HAP-1 (cell line): ENCODE measurements at regions not wholly inside any gene's neighbourhood (a gene's known extent, or its start where the extent isn't known, plus 50 kb on each side); places are given as distances from the start of the nearest gene placed in this dataset.
A peak's percentile ranks its signal among the peaks of the same experiment; 100 is the strongest.

Source experiments
- DNase-seq, 2 experiments: peaks; one replicate each; pipeline ENCODE4 v3.0.0-alpha.2; 2016 to 2020; ENCODE audit warnings: low spot score in 2 of 2
- H3K27me3 ChIP-seq: fragments of 250-450 bp; sonication (Bioruptor Pico); 2 replicates; pipeline ENCODE4 v1.5.1; 2020; ENCODE audit warnings: low read depth, mild to moderate bottlenecking, moderate library complexity
- H3K36me3 ChIP-seq: fragments of 250-450 bp; sonication (Bioruptor Pico); replicated peaks from 2 replicates; pipeline ENCODE4 v1.5.1; 2020; ENCODE audit warnings: mild to moderate bottlenecking
- H3K4me1 ChIP-seq: fragments of 250-450 bp; sonication (Bioruptor Pico); 2 replicates; pipeline ENCODE4 v1.5.1; 2020; ENCODE audit warnings: mild to moderate bottlenecking
- H3K4me3 ChIP-seq: fragments of 250-450 bp; sonication (Bioruptor Pico); 2 replicates; pipeline ENCODE4 v1.5.1; 2020; ENCODE audit warnings: mild to moderate bottlenecking, moderate library complexity
- H3K9me3 ChIP-seq: fragments of 250-450 bp; sonication (Bioruptor Pico); 2 replicates; pipeline ENCODE4 v1.5.1; 2020; ENCODE audit warnings: mild to moderate bottlenecking, moderate library complexity
- in situ Hi-C: fragments of 300-500 bp; cut with MboI; formaldehyde crosslinking; loops from 3 replicates; pipeline ENCODE4 v1.14.3; 2020; ENCODE audit warnings: low sequenced_read_pairs, inconsistent platforms, mixed read lengths

DNA sequence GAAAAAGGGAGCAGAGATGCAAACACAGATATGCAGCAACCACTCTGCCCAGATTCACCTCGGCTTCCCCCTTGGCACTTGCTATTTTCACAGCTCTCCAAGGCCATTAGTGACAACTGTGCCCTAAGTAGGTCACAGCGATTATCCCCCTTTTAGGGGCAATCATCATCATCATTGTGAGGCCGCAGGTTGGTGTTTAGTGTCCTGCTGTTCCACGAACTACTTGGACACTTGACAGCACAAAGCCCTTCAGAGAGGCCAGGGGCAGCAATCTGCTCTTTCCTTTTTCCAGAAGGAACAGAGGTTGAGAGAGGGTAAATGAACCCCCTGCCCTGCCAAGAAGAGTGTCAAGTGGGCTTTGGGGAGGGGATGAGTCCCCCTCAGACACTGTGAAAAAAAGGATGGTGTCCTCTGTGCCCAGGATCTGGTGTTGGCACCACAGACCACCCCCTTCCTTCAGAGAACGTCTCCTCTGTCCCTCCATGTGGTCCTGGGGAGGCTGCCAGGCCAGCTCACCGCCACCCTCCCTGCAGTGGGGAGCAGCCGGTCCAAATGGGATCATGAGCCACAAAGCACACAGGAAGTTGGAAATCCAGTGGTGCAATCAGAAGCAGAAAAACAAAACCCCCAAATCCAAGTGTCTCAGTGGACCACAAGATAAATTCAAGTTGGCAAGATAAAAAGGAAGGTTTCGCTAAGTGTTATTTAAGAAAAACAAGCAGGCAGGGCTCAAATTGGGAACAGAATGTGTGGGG is 78.4 kb upstream of the MED9 start:
- H3K9me3 ChIP-seq: no peaks in the 10 kb centered on the region
- H3K36me3 ChIP-seq: no peaks in the 10 kb centered on the region
- H3K4me3 ChIP-seq: no peak overlapping the region
- no peaks in the 10 kb centered on the region for H3K4me1 ChIP-seq
- H3K27me3 ChIP-seq: no peaks in the 10 kb centered on the region
- in situ Hi-C loops: loop anchor here (10.0 kb wide), 1 partner anchor 56 kb away; no protein-coding TSS in a partner anchor
- no peak for DNase-seq

DNA sequence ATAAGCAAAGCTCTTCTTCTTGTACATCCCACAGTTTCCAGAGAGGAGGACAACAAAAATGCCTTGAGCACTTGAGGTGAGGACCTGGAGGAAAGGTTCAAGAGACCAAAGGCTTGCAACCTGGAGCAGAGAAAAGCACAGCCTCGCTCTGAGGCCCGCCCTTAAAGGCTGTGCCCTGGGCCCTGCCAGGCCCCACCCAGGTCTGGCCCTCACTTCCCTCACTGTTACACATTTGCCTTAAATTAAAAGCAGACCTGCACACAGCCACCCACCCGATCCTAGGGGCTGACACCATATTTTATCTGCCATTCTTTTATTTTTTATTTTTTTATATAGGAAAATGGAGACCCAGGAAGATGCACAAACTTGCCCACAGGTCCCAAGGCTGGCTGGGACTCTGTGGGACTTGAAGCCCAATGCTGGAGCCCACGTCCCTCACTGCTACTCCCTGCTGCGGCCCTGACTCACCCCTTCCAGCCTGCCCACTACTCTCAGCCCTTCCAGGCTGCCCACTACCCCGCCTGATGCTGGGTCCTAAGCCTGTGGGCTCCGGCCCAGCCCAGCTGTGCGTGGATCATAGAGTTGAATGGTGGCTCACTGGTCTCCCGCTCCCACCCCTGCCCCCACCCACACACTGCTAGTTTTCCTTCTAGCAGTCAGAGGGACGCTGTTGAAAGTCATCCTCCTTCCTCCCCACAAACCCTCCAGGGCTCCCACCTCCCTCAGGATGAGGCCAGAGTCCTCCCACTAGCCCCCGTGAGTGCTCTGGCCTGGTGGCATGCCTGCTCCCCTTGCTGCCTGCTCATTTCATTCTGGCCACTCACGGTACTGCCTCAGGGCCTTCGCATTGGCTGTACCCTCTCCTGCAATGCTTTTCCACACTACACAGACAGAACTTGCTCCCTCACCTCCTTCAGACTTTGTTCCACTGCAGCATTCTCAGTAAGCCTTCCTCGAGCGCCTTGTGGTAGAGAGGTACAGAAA is 77.6 kb upstream of the MED9 start:
- Histone ChIP-seq H3K36me3 (no peaks in the 10 kb centered on the region), H3K4me3 (no peak overlapping the region), H3K9me3 (no peaks in the 10 kb centered on the region), H3K4me1 (no peaks in the 10 kb centered on the region), H3K27me3 (no peaks in the 10 kb centered on the region)
- in situ Hi-C loops: loop anchor here (10.0 kb wide), 1 partner anchor 56 kb away; no protein-coding TSS in a partner anchor
- DNase-seq: no peak

DNA sequence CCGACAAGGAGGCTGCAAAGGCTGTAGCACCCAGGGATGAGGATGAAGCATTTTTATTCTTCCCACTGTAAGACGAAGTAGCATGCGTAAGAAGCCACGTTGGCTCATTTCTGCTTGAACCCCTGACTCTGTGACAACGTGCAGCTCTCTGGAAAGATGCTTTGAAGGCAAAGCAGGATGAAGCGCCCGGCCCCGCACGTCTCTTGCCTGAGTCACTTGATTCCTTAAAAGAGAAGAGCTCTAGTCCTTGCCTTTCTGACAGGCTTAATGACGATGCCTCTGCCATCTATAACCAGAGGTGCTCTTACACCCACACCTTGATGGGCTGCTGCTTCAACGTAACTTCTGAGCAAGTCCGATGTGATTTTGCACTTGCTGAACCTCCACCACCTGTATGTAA is 76.7 kb upstream of the MED9 start:
- no peaks in the 10 kb centered on the region for H3K36me3 ChIP-seq
- H3K4me3 ChIP-seq: no peak overlapping the region
- in situ Hi-C loops: no loop called here
- no peak for DNase-seq
- no peaks in the 10 kb centered on the region for H3K27me3 ChIP-seq
- no peaks in the 10 kb centered on the region for H3K9me3 ChIP-seq
- H3K4me1 ChIP-seq: no peaks in the 10 kb centered on the region

DNA sequence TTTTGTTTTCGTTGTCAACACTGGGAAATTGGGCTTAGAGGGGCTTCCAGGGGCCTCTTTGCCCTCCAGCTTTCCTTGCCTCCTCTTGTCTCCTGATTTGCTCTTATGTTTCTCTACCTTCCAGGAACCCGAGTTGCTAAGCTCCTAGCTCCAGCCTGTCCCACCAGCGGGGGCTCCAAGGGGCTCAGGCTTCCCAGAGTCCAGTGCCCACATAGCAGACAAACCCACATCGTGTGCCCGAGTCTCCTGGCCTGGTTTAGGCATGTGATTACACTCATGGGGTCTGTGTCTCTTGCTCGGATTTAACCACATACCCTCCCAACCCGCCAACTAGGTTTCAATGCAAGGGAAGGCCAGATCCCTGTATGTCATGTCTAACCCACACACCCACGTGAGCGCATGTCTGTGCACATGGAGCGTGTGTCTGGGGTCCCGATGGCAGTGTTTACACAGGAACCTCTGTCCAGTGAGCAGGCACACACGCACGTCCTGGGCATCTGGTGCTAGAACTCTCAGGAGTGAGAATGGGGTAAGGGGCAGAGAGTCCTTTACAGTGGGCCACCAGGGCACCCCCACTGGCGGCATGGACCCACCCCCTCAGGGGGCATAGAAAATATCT is 76.1 kb upstream of the MED9 start:
- no peak overlapping the region for H3K4me3 ChIP-seq
- H3K27me3 ChIP-seq: no peaks in the 10 kb centered on the region
- no peaks in the 10 kb centered on the region for H3K36me3 ChIP-seq
- no peak for DNase-seq
- in situ Hi-C loops: no loop called here
- H3K4me1 ChIP-seq: no peaks in the 10 kb centered on the region
- H3K9me3 ChIP-seq: no peaks in the 10 kb centered on the region

DNA sequence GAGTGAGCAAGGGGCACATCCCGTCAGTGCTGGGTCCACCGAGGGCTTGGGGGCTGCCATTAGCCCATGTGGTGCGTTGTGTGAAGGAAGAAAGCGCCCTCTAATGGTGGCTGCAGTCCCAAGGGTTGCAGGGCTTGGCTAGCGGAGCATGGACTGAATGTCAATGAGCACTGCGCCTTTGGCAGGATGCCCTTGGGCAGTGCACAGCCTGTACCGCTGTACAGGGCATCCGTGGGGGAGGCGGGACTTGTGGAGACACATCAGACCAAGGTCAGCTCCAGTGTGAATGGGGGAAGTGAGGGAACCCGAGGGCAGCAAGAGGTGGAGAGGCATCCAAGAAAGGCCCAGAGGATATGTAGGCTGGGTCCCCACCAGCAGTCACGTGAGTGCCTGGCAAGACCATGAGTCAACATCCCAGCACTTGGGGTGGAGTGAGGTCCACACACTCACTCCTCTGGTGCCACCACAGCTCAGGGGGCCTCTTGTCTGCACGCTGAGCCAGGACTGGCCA is 75.5 kb upstream of the MED9 start:
- H3K27me3 ChIP-seq: no peaks in the 10 kb centered on the region
- in situ Hi-C loops: no loop called here
- H3K36me3 ChIP-seq: no peaks in the 10 kb centered on the region
- no peak overlapping the region for H3K4me3 ChIP-seq
- no peaks in the 10 kb centered on the region for H3K4me1 ChIP-seq
- DNase-seq: peak in 1 of 2 experiments; percentile 67
- no peaks in the 10 kb centered on the region for H3K9me3 ChIP-seq

DNA sequence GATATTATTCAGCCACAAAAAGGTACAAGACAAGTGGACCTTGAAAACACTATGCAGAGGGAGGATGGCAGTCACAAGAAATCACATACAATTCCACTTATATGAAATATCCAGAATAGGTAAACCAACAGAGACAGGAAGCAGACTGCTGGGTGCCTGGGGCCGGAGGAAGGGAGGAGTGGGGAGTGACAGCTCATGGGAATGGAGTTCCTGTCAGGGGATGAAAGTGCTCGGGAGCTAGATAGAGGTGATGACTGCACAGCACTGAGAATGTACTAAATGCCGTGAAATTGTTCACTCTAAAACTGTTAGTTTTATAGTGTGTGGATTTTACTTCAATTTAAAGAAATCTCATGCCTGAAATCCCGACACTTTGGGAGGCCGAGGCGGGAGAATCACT is 74.2 kb upstream of the MED9 start:
- Histone ChIP-seq H3K4me3 (no peak overlapping the region), H3K9me3 (no peaks in the 10 kb centered on the region), H3K36me3 (no peaks in the 10 kb centered on the region), H3K27me3 (no peaks in the 10 kb centered on the region), H3K4me1 (no peaks in the 10 kb centered on the region)
- in situ Hi-C loops: no loop called here
- no peak for DNase-seq

DNA sequence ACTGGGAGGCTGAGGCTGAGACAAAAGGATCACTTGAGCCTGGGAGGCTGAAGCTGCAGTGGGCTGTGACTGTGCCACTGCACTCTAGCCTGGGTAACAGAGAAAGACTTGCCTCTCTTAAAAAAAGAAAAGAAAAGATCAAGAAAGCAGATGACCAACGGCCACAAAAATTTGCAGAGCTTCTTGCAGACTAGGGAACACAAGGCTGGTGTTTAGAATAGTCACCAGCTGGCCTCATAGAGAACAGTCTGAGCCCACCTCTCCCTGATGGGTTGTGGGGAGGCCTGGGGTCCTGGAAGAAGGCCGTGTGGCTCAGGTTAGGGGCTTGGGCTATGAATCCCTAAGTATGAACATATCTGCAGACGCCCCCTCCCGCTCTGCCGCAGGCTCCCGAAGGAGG is 73.7 kb upstream of the MED9 start:
- Histone ChIP-seq H3K4me1 (no peaks in the 10 kb centered on the region), H3K36me3 (no peaks in the 10 kb centered on the region), H3K9me3 (no peaks in the 10 kb centered on the region), H3K4me3 (no peak overlapping the region), H3K27me3 (no peaks in the 10 kb centered on the region)
- no peak for DNase-seq
- in situ Hi-C loops: no loop called here

DNA sequence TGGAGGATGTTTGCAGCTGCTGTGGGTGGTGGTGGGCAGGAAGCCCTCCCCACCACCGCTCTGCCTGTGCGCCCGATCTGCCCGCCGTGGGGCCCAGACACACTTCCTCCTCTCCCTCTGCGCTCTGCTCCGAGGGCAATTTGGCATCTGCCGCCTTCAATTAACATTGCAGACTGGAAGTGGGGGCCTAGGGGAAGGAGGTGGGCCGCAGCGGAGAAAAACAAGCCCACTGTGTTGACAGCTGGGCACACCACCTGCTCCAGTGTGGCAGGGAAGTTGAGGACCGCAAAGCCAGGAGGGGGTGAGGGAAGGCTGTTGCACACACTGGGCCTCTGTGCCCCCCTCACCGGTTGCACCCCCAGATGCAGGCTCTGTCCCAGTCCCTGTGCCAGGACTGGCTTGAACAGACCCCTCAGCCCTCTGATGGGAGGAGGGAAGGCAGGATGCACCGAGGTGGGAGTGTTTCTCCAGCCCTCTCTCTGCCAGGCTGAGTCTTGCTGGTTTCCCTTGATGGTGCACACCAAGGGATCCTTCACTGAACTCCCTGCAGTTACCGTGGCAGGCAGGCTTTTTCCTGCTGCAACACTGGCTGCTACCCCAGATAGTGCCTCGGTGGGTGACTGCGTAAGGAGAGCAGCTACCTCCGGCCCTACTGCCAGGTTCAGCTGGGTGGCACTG is 72.8 kb upstream of the MED9 start:
- no peak for DNase-seq

DNA sequence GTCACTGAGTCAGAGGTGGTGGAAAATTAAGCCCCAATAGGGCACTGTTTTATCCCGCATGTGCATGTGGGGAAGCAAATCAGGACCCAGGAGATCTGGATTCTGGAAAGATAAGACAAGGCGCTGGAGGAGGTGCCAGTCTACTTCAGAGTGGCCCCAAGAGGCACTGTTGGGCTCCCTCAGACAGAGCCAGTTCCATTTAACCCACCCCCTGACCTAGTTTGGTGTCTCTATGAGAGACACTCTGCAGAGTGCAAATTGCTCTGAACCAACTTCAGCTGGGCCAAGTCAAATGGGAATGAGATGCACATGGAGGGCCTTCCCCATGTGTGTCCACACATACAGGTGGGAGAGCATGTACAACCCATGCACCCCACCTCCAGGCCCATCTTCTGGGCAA is 71.1 kb upstream of the MED9 start:
- no peaks in the 10 kb centered on the region for H3K36me3 ChIP-seq
- no peak for DNase-seq
- no peaks in the 10 kb centered on the region for H3K9me3 ChIP-seq
- H3K4me3 ChIP-seq: no peak overlapping the region
- no peaks in the 10 kb centered on the region for H3K27me3 ChIP-seq
- in situ Hi-C loops: no loop called here
- no peaks in the 10 kb centered on the region for H3K4me1 ChIP-seq

More for the DNA sequence above, 72.8 kb upstream of the MED9 start:
- no peaks in the 10 kb centered on the region for H3K4me1 ChIP-seq
- no peaks in the 10 kb centered on the region for H3K27me3 ChIP-seq
- no peaks in the 10 kb centered on the region for H3K9me3 ChIP-seq
- in situ Hi-C loops: no loop called here
- no peaks in the 10 kb centered on the region for H3K36me3 ChIP-seq
- H3K4me3 ChIP-seq: no peak overlapping the region

DNA sequence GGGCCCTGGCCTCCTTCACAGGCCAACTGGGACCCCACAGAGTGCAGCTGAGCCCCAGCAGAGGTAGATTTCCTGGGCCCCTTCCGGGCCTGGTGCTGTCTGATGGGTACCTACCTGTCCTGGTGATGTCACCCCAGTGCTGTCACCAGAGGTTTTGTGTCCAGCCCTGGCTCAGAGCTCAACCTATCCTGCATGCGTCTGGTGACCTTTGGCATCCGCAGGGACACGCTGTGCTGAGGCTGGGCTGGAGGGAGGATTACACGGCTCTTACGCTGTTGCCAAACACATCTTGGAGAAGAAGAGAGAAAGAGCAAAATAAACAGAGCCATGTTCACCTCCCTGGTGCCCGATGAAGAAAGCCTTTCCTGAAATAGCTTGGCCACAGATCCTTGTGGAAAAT is 70.6 kb upstream of the MED9 start:
- Histone ChIP-seq H3K27me3 (no peaks in the 10 kb centered on the region), H3K4me3 (no peak overlapping the region), H3K4me1 (no peaks in the 10 kb centered on the region), H3K9me3 (no peaks in the 10 kb centered on the region), H3K36me3 (no peaks in the 10 kb centered on the region)
- in situ Hi-C loops: no loop called here
- DNase-seq: no peak

DNA sequence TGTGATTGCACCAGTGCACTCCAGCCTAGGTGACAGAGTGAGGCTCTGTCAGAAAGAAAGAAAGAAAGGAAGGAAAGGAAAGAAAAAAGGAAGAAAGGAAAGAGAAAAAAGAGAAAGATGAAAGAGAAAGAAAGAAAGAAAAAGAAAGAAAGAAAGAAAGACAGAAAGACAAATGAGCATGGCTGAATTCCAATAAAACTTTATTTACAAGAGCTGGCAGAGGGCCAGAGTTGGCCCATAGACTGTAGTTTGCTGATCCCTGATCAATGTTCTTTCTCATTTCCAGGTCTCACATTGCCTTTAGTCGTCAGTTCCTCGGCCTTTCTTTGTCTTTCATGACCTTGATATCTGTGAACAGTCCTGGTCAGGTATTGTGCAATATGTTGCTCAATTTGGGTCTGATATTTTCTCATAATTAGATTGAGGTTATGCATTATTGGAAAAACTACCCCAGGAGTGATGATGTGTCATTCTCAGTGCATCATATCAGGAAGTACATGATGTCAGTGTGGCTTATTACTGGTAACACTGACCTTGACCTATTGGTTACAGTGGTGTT is 68.5 kb upstream of the MED9 start:
- Histone ChIP-seq H3K27me3 (no peaks in the 10 kb centered on the region), H3K4me3 (no peak overlapping the region), H3K36me3 (no peaks in the 10 kb centered on the region), H3K9me3 (no peaks in the 10 kb centered on the region), H3K4me1 (no peaks in the 10 kb centered on the region)
- in situ Hi-C loops: no loop called here
- DNase-seq: no peak

DNA sequence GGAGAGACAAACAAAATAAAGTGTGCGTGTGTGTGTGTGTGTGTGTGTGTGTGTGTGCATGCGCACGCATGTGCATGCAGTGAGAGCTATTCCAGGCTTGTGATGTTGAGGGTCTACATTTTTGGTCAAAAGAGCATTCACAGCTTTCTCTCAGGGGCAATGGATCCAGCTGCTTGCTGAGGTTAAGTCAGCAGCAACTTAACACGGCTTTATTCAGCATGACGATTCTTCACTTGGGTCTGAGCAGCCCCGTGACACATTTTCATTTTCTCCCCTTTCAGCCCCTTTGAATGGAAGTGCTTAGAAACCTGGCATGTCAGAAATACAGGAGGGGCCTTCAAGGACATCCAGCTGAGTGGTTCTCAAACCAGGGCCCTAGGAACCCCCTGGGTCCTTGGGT is 66.4 kb upstream of the MED9 start:
- no peak overlapping the region for H3K4me3 ChIP-seq
- in situ Hi-C loops: no loop called here
- H3K36me3 ChIP-seq: no peaks in the 10 kb centered on the region
- DNase-seq: no peak
- no peaks in the 10 kb centered on the region for H3K4me1 ChIP-seq
- no peaks in the 10 kb centered on the region for H3K27me3 ChIP-seq
- no peaks in the 10 kb centered on the region for H3K9me3 ChIP-seq

DNA sequence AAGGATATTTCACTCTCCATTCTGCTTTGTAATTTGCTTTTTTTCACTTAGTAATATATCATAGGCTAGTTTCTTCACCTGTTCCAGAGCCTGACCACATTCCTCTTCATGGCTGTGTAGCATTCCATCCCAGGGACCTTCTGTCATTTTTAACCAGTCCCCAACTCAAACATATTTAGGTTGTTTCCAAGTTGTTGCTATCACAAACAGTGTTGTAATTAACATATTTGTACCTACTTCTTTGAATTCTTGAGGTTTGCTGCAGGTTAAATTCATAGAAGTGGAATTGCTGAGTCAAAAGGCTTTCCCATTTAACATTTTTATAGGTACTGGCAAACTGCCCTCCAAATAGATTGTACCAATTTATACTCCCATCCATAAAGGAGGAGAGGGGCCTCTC is 65.1 kb upstream of the MED9 start:
- DNase-seq: peak in 1 of 2 experiments; percentile 31
- Histone ChIP-seq H3K9me3 (peaks cover 2% of the 10 kb centered on the region; the same call in 1 of the 2 replicates), H3K4me3 (no peak overlapping the region), H3K36me3 (no peaks in the 10 kb centered on the region), H3K4me1 (no peaks in the 10 kb centered on the region; the same call in 1 of the 2 replicates), H3K27me3 (no peaks in the 10 kb centered on the region)
- in situ Hi-C loops: no loop called here
